ENCODE measurements at regions not wholly inside any gene's neighbourhood (a gene's known extent, or its start where the extent isn't known, plus 50 kb on each side); places are given as distances from the start of the nearest gene placed in this dataset.

- TF ChIP-seq POLR2A (IDR thresholded peaks at IDR 0.05) (no peak), CTCF (IDR thresholded peaks at IDR 0.05) (no peak)
Observed at GRCh38 chrX:74242484-74243138, 61.4 kb upstream of the ZCCHC13 start.
